ENCODE measurements at regions not wholly inside any gene's neighbourhood (a gene's known extent, or its start where the extent isn't known, plus 50 kb on each side); places are given as distances from the start of the nearest gene placed in this dataset.

DNA sequence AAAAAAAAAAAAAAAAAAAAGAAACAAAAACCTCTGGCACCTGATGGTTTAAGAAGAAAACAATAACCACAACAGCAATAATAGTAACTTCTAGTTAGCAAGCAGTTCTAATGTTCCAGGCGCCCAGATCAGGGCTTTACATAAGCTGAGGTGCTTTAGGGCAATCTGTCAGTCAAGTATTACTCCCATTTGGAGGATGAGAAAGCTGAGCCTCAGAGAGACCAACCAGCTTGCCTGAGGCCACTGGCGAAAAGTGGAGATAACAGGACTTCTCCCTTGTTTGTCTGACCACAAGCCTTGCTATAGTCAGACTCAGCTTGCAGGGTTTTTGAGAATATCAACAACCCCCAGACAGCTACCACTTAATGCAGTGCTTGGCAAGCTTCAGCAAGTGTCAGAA is 83.5 kb upstream of the BOD1 start:
- peaks cover 38% of the 10 kb centered on the region for H3K4me1 ChIP-seq (ENCODE audit: control insufficient read depth, low read length)
- H3K27ac ChIP-seq (ENCODE audit: low read depth, low read length), result no peak overlapping the region
- H3K9me3 ChIP-seq (ENCODE audit: control insufficient read depth, insufficient read depth, low read length), result no peaks in the 10 kb centered on the region
- no peak overlapping the region for H3K4me3 ChIP-seq (ENCODE audit: low read length)
- H3K79me2 ChIP-seq (ENCODE audit: control insufficient read depth, low read length), result no peaks in the 10 kb centered on the region
- H4K20me1 ChIP-seq (ENCODE audit: control insufficient read depth, insufficient read depth, low read depth, low read length), result no peaks in the 10 kb centered on the region
- H3K27me3 ChIP-seq (ENCODE audit: control insufficient read depth, low read length), result no peaks in the 10 kb centered on the region
- H3F3A ChIP-seq (ENCODE audit: control insufficient read depth, insufficient read depth), result no peaks in the 10 kb centered on the region
- no peaks in the 10 kb centered on the region for H3K36me3 ChIP-seq (ENCODE audit: control insufficient read depth, low read length)
- no peak overlapping the region; the same call in 1 of the 2 replicates for H3K4me2 ChIP-seq (ENCODE audit: low read length)
- H3K9me2 ChIP-seq (replicated peaks; ENCODE audit: control insufficient read depth, low read length), result no peaks in the 10 kb centered on the region
- TF ChIP-seq EZH2phosphoT487 (IDR thresholded peaks at IDR 0.05; ENCODE audit: borderline replicate concordance, low read length), result no peak
- TF ChIP-seq, protein P1, sequence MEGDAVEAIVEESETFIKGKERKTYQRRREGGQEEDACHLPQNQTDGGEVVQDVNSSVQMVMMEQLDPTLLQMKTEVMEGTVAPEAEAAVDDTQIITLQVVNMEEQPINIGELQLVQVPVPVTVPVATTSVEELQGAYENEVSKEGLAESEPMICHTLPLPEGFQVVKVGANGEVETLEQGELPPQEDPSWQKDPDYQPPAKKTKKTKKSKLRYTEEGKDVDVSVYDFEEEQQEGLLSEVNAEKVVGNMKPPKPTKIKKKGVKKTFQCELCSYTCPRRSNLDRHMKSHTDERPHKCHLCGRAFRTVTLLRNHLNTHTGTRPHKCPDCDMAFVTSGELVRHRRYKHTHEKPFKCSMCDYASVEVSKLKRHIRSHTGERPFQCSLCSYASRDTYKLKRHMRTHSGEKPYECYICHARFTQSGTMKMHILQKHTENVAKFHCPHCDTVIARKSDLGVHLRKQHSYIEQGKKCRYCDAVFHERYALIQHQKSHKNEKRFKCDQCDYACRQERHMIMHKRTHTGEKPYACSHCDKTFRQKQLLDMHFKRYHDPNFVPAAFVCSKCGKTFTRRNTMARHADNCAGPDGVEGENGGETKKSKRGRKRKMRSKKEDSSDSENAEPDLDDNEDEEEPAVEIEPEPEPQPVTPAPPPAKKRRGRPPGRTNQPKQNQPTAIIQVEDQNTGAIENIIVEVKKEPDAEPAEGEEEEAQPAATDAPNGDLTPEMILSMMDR (IDR thresholded peaks at IDR 0.05; ENCODE audit: low read depth, low read length, poor library complexity, severe bottlenecking), result no peak

DNA sequence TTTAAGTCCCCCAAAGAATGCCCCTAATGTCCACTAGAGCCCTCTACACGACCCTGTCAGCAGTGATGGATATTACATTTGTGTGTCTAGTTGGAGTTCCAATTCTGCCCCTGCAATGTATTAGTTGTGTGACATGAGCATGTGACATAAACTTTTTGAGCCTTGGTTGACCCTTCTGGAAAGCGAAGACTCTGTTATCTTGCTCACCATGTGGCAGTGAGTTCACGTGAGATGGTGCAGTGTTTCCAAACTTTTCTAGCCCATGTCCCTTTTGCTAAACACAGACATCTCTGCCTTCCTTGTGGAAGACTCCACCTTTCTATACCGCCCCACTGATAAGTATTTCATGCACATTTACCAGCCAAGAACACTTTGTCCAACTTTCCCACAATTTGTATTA is 87.0 kb upstream of the BOD1 start:
- Histone ChIP-seq H3K9me2 (replicated peaks; ENCODE audit: control insufficient read depth, low read length) (no peaks in the 10 kb centered on the region), H3K27ac (ENCODE audit: low read depth, low read length) (no peak overlapping the region), H3K9me3 (ENCODE audit: control insufficient read depth, insufficient read depth, low read length) (no peaks in the 10 kb centered on the region), H3K4me2 (ENCODE audit: low read length) (no peak overlapping the region), H3K79me2 (ENCODE audit: control insufficient read depth, low read length) (no peaks in the 10 kb centered on the region), H3K4me1 (ENCODE audit: control insufficient read depth, low read length) (peaks cover 48% of the 10 kb centered on the region), H3K4me3 (ENCODE audit: low read length) (no peak overlapping the region), H4K20me1 (ENCODE audit: control insufficient read depth, insufficient read depth, low read depth, low read length) (no peaks in the 10 kb centered on the region), H3K36me3 (ENCODE audit: control insufficient read depth, low read length) (no peaks in the 10 kb centered on the region), H3K27me3 (ENCODE audit: control insufficient read depth, low read length) (no peaks in the 10 kb centered on the region), H3F3A (ENCODE audit: control insufficient read depth, insufficient read depth) (no peaks in the 10 kb centered on the region)
- no peak for TF ChIP-seq EZH2phosphoT487 (IDR thresholded peaks at IDR 0.05; ENCODE audit: borderline replicate concordance, low read length)
- TF ChIP-seq, protein P1 (IDR thresholded peaks at IDR 0.05; ENCODE audit: low read depth, low read length, poor library complexity, severe bottlenecking), result no peak

DNA sequence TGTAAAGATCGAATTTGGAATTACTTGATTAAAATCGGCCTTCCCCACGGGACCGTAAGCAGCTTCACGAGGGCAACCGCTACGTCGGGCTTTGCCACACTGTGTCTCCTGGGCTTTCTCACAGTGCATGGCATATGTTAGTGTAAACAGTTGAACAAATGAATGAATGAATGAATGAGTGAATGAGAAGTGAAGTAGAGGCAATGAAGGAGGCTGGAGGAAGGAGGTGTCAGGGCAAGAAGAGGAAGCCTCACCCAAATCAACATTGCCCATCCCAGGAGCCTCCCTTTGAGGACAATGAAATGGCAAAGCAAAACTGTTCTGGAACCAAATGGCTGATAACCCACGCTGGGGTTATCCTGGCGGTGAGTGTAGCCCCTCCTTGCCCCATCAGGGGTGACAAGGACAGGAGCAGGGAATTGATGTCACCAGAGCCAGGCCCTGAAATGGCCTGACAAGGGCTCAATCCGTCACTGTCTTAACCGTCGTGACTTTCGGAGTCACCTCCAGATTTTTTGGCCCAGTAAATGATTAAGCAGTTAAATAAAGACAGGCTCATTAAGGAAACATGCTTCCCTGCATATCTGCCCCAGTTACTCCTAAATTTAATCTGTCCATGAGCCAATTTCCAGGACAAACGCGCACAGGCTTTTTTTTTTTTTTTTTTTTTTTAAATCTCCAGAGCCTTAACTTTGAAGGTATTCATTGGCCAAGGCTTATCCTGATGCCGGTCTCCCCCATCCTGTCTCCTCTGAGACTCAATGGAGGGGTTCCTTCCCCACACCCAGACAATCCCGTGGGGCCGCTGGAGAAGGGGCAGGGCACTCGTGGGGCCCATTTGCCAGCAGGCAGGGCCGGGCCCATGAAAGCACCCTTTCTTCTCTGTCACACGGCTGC is 88.4 kb upstream of the BOD1 start:
- no peaks in the 10 kb centered on the region for H3K79me2 ChIP-seq (ENCODE audit: control insufficient read depth, low read length)
- H3K4me1 ChIP-seq (ENCODE audit: control insufficient read depth, low read length), result peaks cover 46% of the 10 kb centered on the region
- H3K27me3 ChIP-seq (ENCODE audit: control insufficient read depth, low read length), result no peaks in the 10 kb centered on the region
- no peaks in the 10 kb centered on the region for H3K9me2 ChIP-seq (replicated peaks; ENCODE audit: control insufficient read depth, low read length)
- TF ChIP-seq, protein P1 (IDR thresholded peaks at IDR 0.05; ENCODE audit: low read depth, low read length, poor library complexity, severe bottlenecking), result no peak
- TF ChIP-seq EZH2phosphoT487 (IDR thresholded peaks at IDR 0.05; ENCODE audit: borderline replicate concordance, low read length), result no peak
- H4K20me1 ChIP-seq (ENCODE audit: control insufficient read depth, insufficient read depth, low read depth, low read length), result no peaks in the 10 kb centered on the region
- H3K27ac ChIP-seq (ENCODE audit: low read depth, low read length), result no peak overlapping the region
- no peaks in the 10 kb centered on the region for H3K36me3 ChIP-seq (ENCODE audit: control insufficient read depth, low read length)
- H3K9me3 ChIP-seq (ENCODE audit: control insufficient read depth, insufficient read depth, low read length), result no peaks in the 10 kb centered on the region
- no peak overlapping the region for H3K4me3 ChIP-seq (ENCODE audit: low read length)
- no peaks in the 10 kb centered on the region for H3F3A ChIP-seq (ENCODE audit: control insufficient read depth, insufficient read depth)
- no peak overlapping the region for H3K4me2 ChIP-seq (ENCODE audit: low read length)
